ENCODE measurements at regions not wholly inside any gene's neighbourhood (a gene's known extent, or its start where the extent isn't known, plus 50 kb on each side); places are given as distances from the start of the nearest gene placed in this dataset.

DNA sequence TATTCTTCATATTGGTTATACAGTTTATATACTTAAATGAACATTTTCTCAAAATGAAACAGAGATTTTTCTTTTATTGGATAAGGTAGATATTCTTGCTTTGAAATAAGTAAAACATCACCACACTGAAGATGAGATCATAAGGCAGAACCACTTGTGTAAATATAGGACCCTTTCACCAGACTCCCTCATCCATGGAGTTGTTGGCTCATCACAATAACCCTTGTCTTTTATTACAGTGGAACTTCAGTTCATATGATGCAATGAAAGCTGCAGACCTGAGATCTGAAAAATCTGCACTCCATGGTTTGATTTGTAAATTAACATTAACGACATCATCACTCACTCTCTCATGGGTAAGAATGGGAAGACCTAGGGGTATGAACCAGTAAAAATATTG, 51.9 kb upstream of the DBX2 start:
- no peak overlapping the region for H3K27ac ChIP-seq
- H3K36me3 ChIP-seq (ENCODE audit: low read depth): no peaks in the 10 kb centered on the region
- H4K20me1 ChIP-seq (ENCODE audit: insufficient read depth): no peaks in the 10 kb centered on the region
- H3K9ac ChIP-seq: no peak overlapping the region
- no peak for TF ChIP-seq EZH2phosphoT487 (IDR thresholded peaks at IDR 0.05; ENCODE audit: insufficient read depth, low read depth)
- no peak for TF ChIP-seq EZH2 (IDR thresholded peaks at IDR 0.05; ENCODE audit: insufficient read depth, poor library complexity, severe bottlenecking)
- WGBS, 2 experiments (ENCODE audit: low coverage in 1 of 2, low lambda C conversion rate in 2 of 2, missing lambda C conversion rate in 2 of 2): 35 to 36% methylated on average over 1 of the region's 1 CpG
- in situ Hi-C loops (cut with MboI): no loop called here
- no peak for DNase-seq
- no peaks in the 10 kb centered on the region for H3K4me1 ChIP-seq (ENCODE audit: insufficient read depth)
- no peaks in the 10 kb centered on the region for H3K27me3 ChIP-seq (replicated peaks; ENCODE audit: insufficient read depth)
- H3K79me2 ChIP-seq (ENCODE audit: insufficient read depth): no peaks in the 10 kb centered on the region
- H3K9me3 ChIP-seq (ENCODE audit: low read depth): no peaks in the 10 kb centered on the region
- no peak overlapping the region for H3K4me3 ChIP-seq
- H3K9me2 ChIP-seq (ENCODE audit: insufficient read depth): no peaks in the 10 kb centered on the region
- H3F3A ChIP-seq (ENCODE audit: insufficient read depth): no peaks in the 10 kb centered on the region
- H2AFZ ChIP-seq: no peak overlapping the region
- no peak overlapping the region for H3K4me2 ChIP-seq (ENCODE audit: unreplicated experiment)

DNA sequence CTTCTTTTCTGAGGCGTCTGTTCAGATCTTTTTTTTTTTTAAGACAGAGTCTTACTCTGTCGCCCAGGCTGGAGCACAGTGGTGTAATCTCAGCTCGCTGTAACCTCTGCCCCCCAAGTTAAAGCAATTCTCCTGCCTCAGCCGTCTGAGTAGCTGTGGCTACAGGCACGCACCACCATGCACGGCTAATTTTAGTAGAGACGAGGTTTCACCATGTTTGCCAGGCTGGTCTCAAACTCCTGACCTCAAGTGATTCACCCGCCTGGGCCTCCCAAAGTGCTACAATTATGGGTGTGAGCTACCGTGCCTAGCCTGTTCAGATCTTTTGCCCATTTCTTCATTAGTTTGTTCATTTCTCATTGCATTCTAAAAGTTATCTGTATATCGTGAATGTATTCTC, 55.1 kb upstream of the DBX2 start:
- Histone ChIP-seq H3K4me1 (ENCODE audit: insufficient read depth) (no peaks in the 10 kb centered on the region), H3K27ac (no peak overlapping the region), H3K9me2 (ENCODE audit: insufficient read depth) (no peaks in the 10 kb centered on the region), H4K20me1 (ENCODE audit: insufficient read depth) (no peaks in the 10 kb centered on the region), H3K4me3 (no peak overlapping the region), H3K79me2 (ENCODE audit: insufficient read depth) (no peaks in the 10 kb centered on the region), H2AFZ (no peak overlapping the region), H3K9ac (no peak overlapping the region), H3K4me2 (ENCODE audit: unreplicated experiment) (no peak overlapping the region), H3K9me3 (ENCODE audit: low read depth) (no peaks in the 10 kb centered on the region), H3K27me3 (replicated peaks; ENCODE audit: insufficient read depth) (no peaks in the 10 kb centered on the region), H3F3A (ENCODE audit: insufficient read depth) (no peaks in the 10 kb centered on the region), H3K36me3 (ENCODE audit: low read depth) (no peaks in the 10 kb centered on the region)
- 57 to 63% methylated on average over 10 of the region's 10 CpGs for WGBS, 2 experiments (ENCODE audit: low coverage in 1 of 2, low lambda C conversion rate in 2 of 2, missing lambda C conversion rate in 2 of 2)
- TF ChIP-seq EZH2phosphoT487 (IDR thresholded peaks at IDR 0.05; ENCODE audit: insufficient read depth, low read depth) (no peak), EZH2 (IDR thresholded peaks at IDR 0.05; ENCODE audit: insufficient read depth, poor library complexity, severe bottlenecking) (no peak)
- in situ Hi-C loops (cut with MboI): no loop called here
- no peak for DNase-seq

DNA sequence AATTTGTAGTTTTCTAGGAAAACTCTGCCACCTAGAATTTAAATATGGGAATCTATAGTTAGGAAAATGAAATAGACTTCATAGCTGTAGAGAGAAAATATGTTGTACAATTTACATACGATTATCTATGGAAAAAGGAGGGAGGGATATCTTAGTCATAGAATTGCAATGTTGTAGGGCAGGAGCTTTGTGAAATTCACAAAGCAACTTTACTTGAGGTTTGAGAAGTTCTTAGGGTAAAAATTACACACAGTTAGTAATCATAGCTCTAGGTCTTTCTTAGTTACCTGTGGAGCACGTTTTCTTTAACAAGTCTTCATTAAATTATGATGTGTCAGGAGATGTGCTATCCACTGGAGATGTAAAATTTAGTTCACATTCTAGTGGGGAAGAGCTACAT, 61.4 kb upstream of the DBX2 start:
- no peak overlapping the region for H3K4me2 ChIP-seq (ENCODE audit: unreplicated experiment)
- H4K20me1 ChIP-seq (ENCODE audit: insufficient read depth): no peaks in the 10 kb centered on the region
- no peak overlapping the region for H3K27ac ChIP-seq
- H2AFZ ChIP-seq: no peak overlapping the region
- no peaks in the 10 kb centered on the region for H3F3A ChIP-seq (ENCODE audit: insufficient read depth)
- H3K9me3 ChIP-seq (ENCODE audit: low read depth): no peaks in the 10 kb centered on the region
- no peaks in the 10 kb centered on the region for H3K4me1 ChIP-seq (ENCODE audit: insufficient read depth)
- in situ Hi-C loops (cut with MboI): no loop called here
- H3K27me3 ChIP-seq (replicated peaks; ENCODE audit: insufficient read depth): no peaks in the 10 kb centered on the region
- TF ChIP-seq EZH2phosphoT487 (IDR thresholded peaks at IDR 0.05; ENCODE audit: insufficient read depth, low read depth) (no peak), EZH2 (IDR thresholded peaks at IDR 0.05; ENCODE audit: insufficient read depth, poor library complexity, severe bottlenecking) (no peak)
- H3K79me2 ChIP-seq (ENCODE audit: insufficient read depth): no peaks in the 10 kb centered on the region
- 28 to 35% methylated on average over 2 of the region's 2 CpGs for WGBS, 2 experiments (ENCODE audit: low coverage in 1 of 2, low lambda C conversion rate in 2 of 2, missing lambda C conversion rate in 2 of 2)
- no peak overlapping the region for H3K9ac ChIP-seq
- H3K36me3 ChIP-seq (ENCODE audit: low read depth): no peaks in the 10 kb centered on the region
- DNase-seq: no peak
- no peaks in the 10 kb centered on the region for H3K9me2 ChIP-seq (ENCODE audit: insufficient read depth)
- no peak overlapping the region for H3K4me3 ChIP-seq

DNA sequence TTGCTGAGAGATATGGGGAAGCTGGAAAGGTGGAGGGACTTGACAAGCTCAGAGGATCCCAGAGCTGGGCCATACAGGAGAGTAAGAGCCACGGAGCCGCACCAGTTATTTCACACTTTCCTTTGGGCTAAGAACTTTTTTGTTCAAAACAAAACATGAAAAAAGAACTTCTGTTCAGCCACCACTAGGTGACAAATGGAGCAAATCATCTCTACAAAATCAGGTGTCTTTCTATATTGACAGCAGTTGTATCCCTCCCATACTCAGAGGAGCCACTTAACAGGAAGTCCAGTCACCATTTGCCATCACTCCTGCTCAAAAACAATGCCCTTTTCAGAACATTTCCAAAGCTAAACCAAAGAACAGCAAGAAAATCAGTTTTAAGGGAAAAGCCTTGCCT, 70.3 kb upstream of the DBX2 start:
- no peak for DNase-seq
- Histone ChIP-seq H3F3A (ENCODE audit: insufficient read depth) (no peaks in the 10 kb centered on the region), H3K4me1 (ENCODE audit: insufficient read depth) (no peaks in the 10 kb centered on the region), H3K4me2 (ENCODE audit: unreplicated experiment) (no peak overlapping the region), H3K36me3 (ENCODE audit: low read depth) (no peaks in the 10 kb centered on the region), H3K27me3 (replicated peaks; ENCODE audit: insufficient read depth) (no peaks in the 10 kb centered on the region), H3K9ac (no peak overlapping the region), H3K9me3 (ENCODE audit: low read depth) (no peaks in the 10 kb centered on the region), H3K9me2 (ENCODE audit: insufficient read depth) (no peaks in the 10 kb centered on the region), H3K27ac (no peak overlapping the region), H3K4me3 (no peak overlapping the region), H3K79me2 (ENCODE audit: insufficient read depth) (no peaks in the 10 kb centered on the region), H2AFZ (no peak overlapping the region), H4K20me1 (ENCODE audit: insufficient read depth) (no peaks in the 10 kb centered on the region)
- WGBS, 2 experiments (ENCODE audit: low coverage in 1 of 2, low lambda C conversion rate in 2 of 2, missing lambda C conversion rate in 2 of 2): 92 to 100% methylated on average over 2 of the region's 2 CpGs
- TF ChIP-seq EZH2 (IDR thresholded peaks at IDR 0.05; ENCODE audit: insufficient read depth, poor library complexity, severe bottlenecking): no peak
- no peak for TF ChIP-seq EZH2phosphoT487 (IDR thresholded peaks at IDR 0.05; ENCODE audit: insufficient read depth, low read depth)
- in situ Hi-C loops (cut with MboI): no loop called here

DNA sequence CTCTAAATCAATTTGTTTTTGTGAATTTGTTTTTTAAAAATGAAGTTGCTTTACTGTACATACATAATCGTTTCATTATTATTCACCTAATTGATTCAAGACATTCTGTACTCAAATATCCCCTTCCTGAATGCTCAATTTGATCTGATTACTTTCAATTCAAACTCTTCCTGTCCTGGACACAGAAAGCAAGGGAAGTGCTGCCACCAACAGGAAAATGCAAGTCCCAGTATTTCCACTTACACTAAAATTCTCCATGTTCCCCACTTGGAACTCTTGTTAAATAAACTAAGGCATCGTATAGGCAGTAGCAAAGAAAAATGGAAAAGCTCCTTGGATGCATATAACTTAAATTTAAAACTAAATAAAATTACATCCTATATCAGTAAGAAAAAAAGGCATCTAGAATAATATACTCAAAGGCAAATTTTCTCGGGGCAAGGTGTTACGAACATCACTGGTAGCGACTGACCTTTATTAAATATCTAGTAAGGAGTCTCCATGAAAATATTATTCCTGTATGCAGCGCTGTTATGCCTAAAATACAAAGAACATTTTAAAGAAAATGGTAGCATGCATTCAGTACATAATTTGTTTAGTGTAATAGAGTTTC, 72.0 kb upstream of the DBX2 start:
- WGBS, 2 experiments (ENCODE audit: low coverage in 1 of 2, low lambda C conversion rate in 2 of 2, missing lambda C conversion rate in 2 of 2): 43 to 50% methylated on average over 6 of the region's 6 CpGs
- H3K79me2 ChIP-seq (ENCODE audit: insufficient read depth): no peaks in the 10 kb centered on the region
- no peak overlapping the region for H3K4me2 ChIP-seq (ENCODE audit: unreplicated experiment)
- H3K27me3 ChIP-seq (replicated peaks; ENCODE audit: insufficient read depth): no peaks in the 10 kb centered on the region
- H3F3A ChIP-seq (ENCODE audit: insufficient read depth): no peaks in the 10 kb centered on the region
- H3K36me3 ChIP-seq (ENCODE audit: low read depth): no peaks in the 10 kb centered on the region
- no peaks in the 10 kb centered on the region for H3K4me1 ChIP-seq (ENCODE audit: insufficient read depth)
- no peaks in the 10 kb centered on the region for H4K20me1 ChIP-seq (ENCODE audit: insufficient read depth)
- H3K27ac ChIP-seq: no peak overlapping the region
- H3K9me3 ChIP-seq (ENCODE audit: low read depth): no peaks in the 10 kb centered on the region
- no peak overlapping the region for H3K4me3 ChIP-seq
- no peak overlapping the region for H3K9ac ChIP-seq
- H2AFZ ChIP-seq: no peak overlapping the region
- in situ Hi-C loops (cut with MboI): no loop called here
- no peaks in the 10 kb centered on the region for H3K9me2 ChIP-seq (ENCODE audit: insufficient read depth)
- peak; percentile 30 for DNase-seq
- TF ChIP-seq EZH2 (IDR thresholded peaks at IDR 0.05; ENCODE audit: insufficient read depth, poor library complexity, severe bottlenecking) (no peak), EZH2phosphoT487 (IDR thresholded peaks at IDR 0.05; ENCODE audit: insufficient read depth, low read depth) (no peak)
